ENCODE measurements at regions not wholly inside any gene's neighbourhood (a gene's known extent, or its start where the extent isn't known, plus 50 kb on each side); places are given as distances from the start of the nearest gene placed in this dataset.

GRCh38 chr14:22252686-22253085 lies 336.3 kb downstream of the DAD1 start (continued):
- TF ChIP-seq HDAC2 (IDR thresholded peaks at IDR 0.05; ENCODE audit: borderline replicate concordance in 1 of 2, low read depth in 2 of 2, low read length in 2 of 2) (no peak), CHD2 (IDR thresholded peaks at IDR 0.05; ENCODE audit: low read length) (no peak)
